ENCODE measurements at regions not wholly inside any gene's neighbourhood (a gene's known extent, or its start where the extent isn't known, plus 50 kb on each side); places are given as distances from the start of the nearest gene placed in this dataset.

GRCh38 chr10:53005612-53006345, 233.2 kb upstream of the MBL2 start:
- TF ChIP-seq CTCF (IDR thresholded peaks at IDR 0.05) (no peak), POLR2A (IDR thresholded peaks at IDR 0.05) (no peak)

Measured in heart left ventricle (tissue), 13 donors.